ENCODE measurements at regions not wholly inside any gene's neighbourhood (a gene's known extent, or its start where the extent isn't known, plus 50 kb on each side); places are given as distances from the start of the nearest gene placed in this dataset.
"Not testable (repeated sequence)": the region's sequence is repeated elsewhere in the genome, so short reads cannot be mapped to it uniquely, and the experiment has no call there.

- no peak for ATAC-seq
Measured at GRCh38 chr17:70324031-70324430, 154.7 kb downstream of the KCNJ2 start.

GRCh38 chr17:70327279-70327678 is 157.9 kb downstream of the KCNJ2 start:
- ATAC-seq: no peak

- no peak for ATAC-seq
Measured at GRCh38 chr17:70327723-70328122, 158.4 kb downstream of the KCNJ2 start.

GRCh38 chr17:70329721-70330120 is 160.4 kb downstream of the KCNJ2 start:
- ATAC-seq: no peak

- not testable (repeated sequence) for ATAC-seq
Measured at GRCh38 chr17:70331066-70331465, 161.7 kb downstream of the KCNJ2 start.

GRCh38 chr17:70332356-70333210 is 163.3 kb downstream of the KCNJ2 start:
- ATAC-seq: no peak

GRCh38 chr17:70336411-70336810 is 167.1 kb downstream of the KCNJ2 start:
- no peak for ATAC-seq

GRCh38 chr17:70338946-70339354 is 169.6 kb downstream of the KCNJ2 start:
- ATAC-seq: no peak

- no peak for ATAC-seq
Measured at GRCh38 chr17:70343114-70343513, 173.8 kb downstream of the KCNJ2 start.

GRCh38 chr17:70344386-70345060 is 175.2 kb downstream of the KCNJ2 start:
- no peak for ATAC-seq

GRCh38 chr17:70345061-70345460 is 175.7 kb downstream of the KCNJ2 start:
- no peak for ATAC-seq

- ATAC-seq: no peak
Measured at GRCh38 chr17:70352834-70353233, 183.5 kb downstream of the KCNJ2 start.

GRCh38 chr17:70353408-70354092 is 184.2 kb downstream of the KCNJ2 start:
- ATAC-seq: no peak

- ATAC-seq: no peak
Measured at GRCh38 chr17:70355185-70355584, 185.9 kb downstream of the KCNJ2 start.

- ATAC-seq: no peak
Measured at GRCh38 chr17:70357190-70357589, 187.9 kb downstream of the KCNJ2 start.

GRCh38 chr17:70365091-70365583 is 195.8 kb downstream of the KCNJ2 start:
- ATAC-seq: no peak

GRCh38 chr17:70366386-70366785 is 197.1 kb downstream of the KCNJ2 start:
- no peak for ATAC-seq

GRCh38 chr17:70368011-70368410 is 198.7 kb downstream of the KCNJ2 start:
- no peak for ATAC-seq

GRCh38 chr17:70369391-70369790 is 200.1 kb downstream of the KCNJ2 start:
- ATAC-seq: no peak

GRCh38 chr17:70370816-70371215 is 201.5 kb downstream of the KCNJ2 start:
- ATAC-seq: no peak

- no peak for ATAC-seq
Measured at GRCh38 chr17:70373369-70373768, 204.0 kb downstream of the KCNJ2 start.

GRCh38 chr17:70374496-70374895 is 205.2 kb downstream of the KCNJ2 start:
- no peak for ATAC-seq

- ATAC-seq: no peak
Measured at GRCh38 chr17:70375406-70375805, 206.1 kb downstream of the KCNJ2 start.
